Activated T-cell treated with anti-CD3 and anti-CD28 coated beads, Interleukin-2, amount 50 U/mL, for 72 hours (primary cell): ENCODE measurements at regions not wholly inside any gene's neighbourhood (a gene's known extent, or its start where the extent isn't known, plus 50 kb on each side); places are given as distances from the start of the nearest gene placed in this dataset.

ENCODE experiments used
- ATAC-seq, 2 donors: fragments of 150-1000 bp; cut with Tn5 transposase; replicated peaks in 1 of 2; 2 replicates each; pipeline ENCODE4 v1.10.0; 2021; ENCODE audit warnings: moderate library complexity in 2 of 2, mild to moderate bottlenecking in 1 of 2
- DNase-seq, 2 donors: peaks; one replicate each; pipeline ENCODE4 v3.0.0; 2021 to 2022; ENCODE audit warnings: mixed read lengths in 1 of 2
- H3K27ac Mint-ChIP-seq: one replicate; pipeline ENCODE4 v1.8.0; 2022; ENCODE audit warnings: mild to moderate bottlenecking, moderate library complexity, mixed read lengths
- H3K27me3 Mint-ChIP-seq: one replicate; pipeline ENCODE4 v1.8.0; 2022; ENCODE audit warnings: low read depth, mixed read lengths
- H3K36me3 Mint-ChIP-seq, 2 donors: one replicate each; pipeline ENCODE4 v1.8.0; 2022; ENCODE audit warnings: mixed read lengths in 2 of 2, mild to moderate bottlenecking in 1 of 2; ENCODE audit not compliant: insufficient read depth in 2 of 2
- H3K4me1 Mint-ChIP-seq: one replicate; pipeline ENCODE4 v1.8.0; 2022; ENCODE audit warnings: low read depth, mixed read lengths
- H3K4me3 Mint-ChIP-seq, 2 donors: one replicate each; pipeline ENCODE4 v1.8.0; 2022; ENCODE audit warnings: mild to moderate bottlenecking in 2 of 2, mixed read lengths in 2 of 2, moderate library complexity in 2 of 2
- H3K9me3 Mint-ChIP-seq, 2 donors: one replicate each; pipeline ENCODE4 v1.8.0; 2022; ENCODE audit warnings: mixed read lengths in 2 of 2

DNA sequence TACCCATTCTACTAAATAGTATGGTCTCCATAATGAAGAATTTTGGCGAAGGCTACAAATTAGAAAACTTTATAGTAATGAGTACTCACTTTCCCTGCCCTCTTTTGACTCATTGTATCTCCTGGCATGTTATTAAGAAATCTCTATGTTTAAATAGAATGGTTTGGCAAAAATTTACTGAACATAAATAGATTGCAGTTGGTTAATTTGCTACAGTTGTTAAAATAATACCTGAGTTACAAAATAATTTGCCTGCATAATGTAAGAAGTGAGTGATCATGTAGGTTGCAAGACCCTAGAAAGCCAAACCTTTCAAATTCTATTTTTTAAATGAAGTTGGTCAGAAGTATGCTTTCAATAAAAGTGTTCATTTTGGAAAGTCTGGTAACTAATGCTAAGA is 176.8 kb upstream of the AHR start:
- H3K4me1 Mint-ChIP-seq: peaks cover 38% of the 10 kb centered on the region
- no peak overlapping the region for H3K4me3 Mint-ChIP-seq
- H3K27me3 Mint-ChIP-seq: no peaks in the 10 kb centered on the region
- ATAC-seq: no peak
- no peak for DNase-seq
- peaks cover 0 to 2% of the 10 kb centered on the region in 2 donors for H3K9me3 Mint-ChIP-seq
- H3K27ac Mint-ChIP-seq: no peak overlapping the region
- peaks cover 0 to 2% of the 10 kb centered on the region in 2 donors for H3K36me3 Mint-ChIP-seq

DNA sequence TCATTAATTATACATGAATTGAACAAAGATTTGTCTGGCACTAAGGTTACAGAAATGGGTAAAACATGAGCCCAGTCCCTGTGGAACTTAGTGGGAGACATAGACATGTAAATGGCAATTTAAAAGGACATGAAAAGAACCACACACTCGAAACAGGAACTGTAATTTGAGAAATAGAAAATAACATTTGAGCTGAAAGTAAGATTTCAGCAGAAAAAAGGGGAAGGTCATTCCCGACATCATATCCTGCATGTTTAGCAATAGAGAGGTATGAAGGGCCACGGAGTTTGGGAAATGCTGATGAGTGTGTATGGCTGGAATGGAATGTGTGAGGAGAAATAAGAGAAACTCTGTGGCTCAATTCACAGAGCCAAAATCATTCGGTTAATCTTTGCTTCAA is 175.4 kb upstream of the AHR start:
- no peaks in the 10 kb centered on the region for H3K27me3 Mint-ChIP-seq
- H3K4me1 Mint-ChIP-seq: peaks cover 51% of the 10 kb centered on the region
- H3K4me3 Mint-ChIP-seq: no peak overlapping the region
- peaks cover 1 to 2% of the 10 kb centered on the region in 2 donors for H3K36me3 Mint-ChIP-seq
- no peaks in the 10 kb centered on the region for H3K9me3 Mint-ChIP-seq
- DNase-seq (no peak), ATAC-seq (no peak)
- no peak overlapping the region for H3K27ac Mint-ChIP-seq

DNA sequence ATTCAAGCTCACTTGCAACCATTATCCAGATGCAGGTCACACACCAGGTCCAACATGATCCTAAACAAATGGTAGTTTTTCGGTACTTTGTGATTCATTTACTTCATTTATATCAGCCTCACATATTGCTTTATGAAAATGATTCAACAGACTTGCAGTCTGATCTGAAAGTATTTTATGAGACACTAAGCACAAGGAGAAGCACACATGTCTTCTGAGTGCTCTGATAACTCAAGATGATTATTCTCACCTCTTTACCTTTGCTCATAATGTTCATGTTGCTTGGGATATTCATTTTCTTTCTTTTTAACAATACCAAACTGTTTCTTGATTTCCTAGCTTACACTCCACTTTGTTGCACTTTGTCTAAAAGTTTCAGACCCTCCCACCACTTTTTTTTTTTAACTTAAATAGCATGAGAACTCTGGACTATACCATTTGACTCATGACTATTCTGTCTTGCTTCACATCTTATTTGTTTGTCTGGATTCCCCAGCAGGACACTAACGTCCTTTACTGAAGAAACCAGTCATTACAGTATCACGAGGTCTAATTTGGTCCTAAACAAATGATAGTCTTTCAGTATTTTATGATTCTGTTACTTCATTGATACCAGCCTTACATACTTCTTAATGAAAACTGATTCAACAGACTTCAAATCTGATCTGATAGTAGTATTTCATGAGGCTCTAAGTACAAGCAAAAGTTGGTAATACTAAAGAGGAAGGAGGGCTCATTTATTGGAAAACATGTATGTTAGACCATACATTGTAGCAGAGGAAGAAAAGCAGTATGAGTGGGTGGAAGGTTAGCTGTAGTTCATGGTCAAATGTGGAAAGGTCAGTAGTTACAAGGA is 171.8 kb upstream of the AHR start:
- ATAC-seq (peak; percentile 74 to 90), DNase-seq (no peak)
- no peaks in the 10 kb centered on the region for H3K27me3 Mint-ChIP-seq
- peak overlapping the region; percentile 52 for H3K27ac Mint-ChIP-seq
- no peaks in the 10 kb centered on the region for H3K9me3 Mint-ChIP-seq
- H3K36me3 Mint-ChIP-seq: peaks cover 1 to 4% of the 10 kb centered on the region in 2 donors
- H3K4me3 Mint-ChIP-seq: peak overlapping the region; percentile 7 to 53
- H3K4me1 Mint-ChIP-seq: peaks cover 55% of the 10 kb centered on the region

DNA sequence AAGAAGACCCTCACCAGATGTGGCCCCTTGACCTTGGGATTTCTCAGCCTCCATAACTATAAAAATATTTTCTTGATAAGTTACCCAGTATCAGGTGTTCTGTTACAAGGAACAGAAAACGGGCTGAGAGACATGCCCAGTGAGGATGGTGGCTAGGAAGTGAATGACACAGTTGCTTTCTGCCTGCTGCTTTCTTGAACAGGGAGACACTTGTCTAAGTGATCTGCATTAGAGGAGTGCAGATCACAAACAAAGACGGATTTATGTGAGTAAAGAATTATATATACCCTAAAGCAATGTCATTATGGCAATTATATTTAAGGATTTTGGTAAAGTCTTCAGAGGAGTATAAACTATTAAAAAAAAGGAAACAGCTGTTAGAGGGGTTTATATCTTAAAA is 169.2 kb upstream of the AHR start:
- H3K9me3 Mint-ChIP-seq: peaks cover 0 to 2% of the 10 kb centered on the region in 2 donors
- DNase-seq (no peak), ATAC-seq (no peak)
- peaks cover 1 to 4% of the 10 kb centered on the region in 2 donors for H3K36me3 Mint-ChIP-seq
- H3K27ac Mint-ChIP-seq: no peak overlapping the region
- peaks cover 57% of the 10 kb centered on the region for H3K4me1 Mint-ChIP-seq
- H3K27me3 Mint-ChIP-seq: no peaks in the 10 kb centered on the region
- no peak overlapping the region for H3K4me3 Mint-ChIP-seq

DNA sequence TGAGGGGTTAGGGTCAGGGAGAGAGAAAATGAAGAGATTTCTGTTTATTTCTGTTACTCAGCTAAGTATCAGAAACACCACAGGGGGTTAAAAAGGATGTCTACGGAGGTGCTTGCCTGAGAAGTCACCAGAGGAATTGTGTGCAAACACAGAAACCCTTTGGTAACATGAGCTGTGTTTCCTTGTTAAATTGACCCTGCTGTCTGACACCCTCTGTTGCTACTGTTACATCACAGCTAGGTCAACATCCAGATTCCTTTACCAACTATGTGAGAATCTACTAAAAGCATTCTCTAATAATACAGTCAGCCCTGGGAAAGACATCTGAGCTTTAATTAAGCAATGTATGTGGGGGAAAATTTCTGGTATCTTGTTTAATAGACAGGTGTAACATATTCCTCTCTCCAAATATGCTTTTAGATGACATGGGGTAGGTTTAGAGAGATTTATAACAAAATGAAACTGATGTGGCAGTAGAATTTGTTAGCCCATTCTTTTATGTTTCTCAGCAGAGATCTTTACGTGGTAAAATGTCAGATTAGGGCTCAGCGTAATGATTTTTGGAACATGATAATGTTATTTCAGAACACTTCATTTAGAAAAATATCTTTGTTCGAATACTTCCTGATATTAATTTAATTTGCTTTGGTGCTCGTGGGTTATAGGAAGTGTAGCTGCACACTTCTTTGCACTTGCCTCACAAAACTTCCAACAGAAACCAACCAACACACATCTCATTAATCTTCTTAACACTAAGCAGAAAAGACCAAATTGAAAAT is 168.0 kb upstream of the AHR start:
- peaks cover 68% of the 10 kb centered on the region for H3K4me1 Mint-ChIP-seq
- ATAC-seq (no peak), DNase-seq (no peak)
- H3K27me3 Mint-ChIP-seq: no peaks in the 10 kb centered on the region
- no peak overlapping the region for H3K27ac Mint-ChIP-seq
- peak overlapping the region; percentile 3 to 50 for H3K4me3 Mint-ChIP-seq
- peaks cover 0 to 2% of the 10 kb centered on the region in 2 donors for H3K9me3 Mint-ChIP-seq
- H3K36me3 Mint-ChIP-seq: peaks cover 1 to 4% of the 10 kb centered on the region in 2 donors

DNA sequence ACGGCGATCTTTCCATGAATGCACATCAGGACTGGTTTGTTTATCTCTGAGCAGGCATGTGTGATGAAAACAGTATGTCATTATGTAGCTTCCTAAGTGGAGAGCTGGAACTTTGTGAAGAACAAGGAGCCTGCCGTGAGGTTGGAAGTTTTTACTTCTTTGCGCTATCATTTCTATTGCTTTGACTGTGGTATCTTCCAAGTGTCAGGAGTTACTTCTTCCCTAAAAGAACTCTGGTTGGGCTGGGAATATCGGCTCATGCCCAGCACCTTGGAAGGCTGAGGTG is 167.4 kb upstream of the AHR start:
- H3K27ac Mint-ChIP-seq: no peak overlapping the region
- H3K9me3 Mint-ChIP-seq: peaks cover 0 to 2% of the 10 kb centered on the region in 2 donors
- H3K27me3 Mint-ChIP-seq: no peaks in the 10 kb centered on the region
- peak overlapping the region; percentile 3 to 50 for H3K4me3 Mint-ChIP-seq
- ATAC-seq: no peak
- peaks cover 1 to 4% of the 10 kb centered on the region in 2 donors for H3K36me3 Mint-ChIP-seq
- no peak for DNase-seq
- peaks cover 68% of the 10 kb centered on the region for H3K4me1 Mint-ChIP-seq

DNA sequence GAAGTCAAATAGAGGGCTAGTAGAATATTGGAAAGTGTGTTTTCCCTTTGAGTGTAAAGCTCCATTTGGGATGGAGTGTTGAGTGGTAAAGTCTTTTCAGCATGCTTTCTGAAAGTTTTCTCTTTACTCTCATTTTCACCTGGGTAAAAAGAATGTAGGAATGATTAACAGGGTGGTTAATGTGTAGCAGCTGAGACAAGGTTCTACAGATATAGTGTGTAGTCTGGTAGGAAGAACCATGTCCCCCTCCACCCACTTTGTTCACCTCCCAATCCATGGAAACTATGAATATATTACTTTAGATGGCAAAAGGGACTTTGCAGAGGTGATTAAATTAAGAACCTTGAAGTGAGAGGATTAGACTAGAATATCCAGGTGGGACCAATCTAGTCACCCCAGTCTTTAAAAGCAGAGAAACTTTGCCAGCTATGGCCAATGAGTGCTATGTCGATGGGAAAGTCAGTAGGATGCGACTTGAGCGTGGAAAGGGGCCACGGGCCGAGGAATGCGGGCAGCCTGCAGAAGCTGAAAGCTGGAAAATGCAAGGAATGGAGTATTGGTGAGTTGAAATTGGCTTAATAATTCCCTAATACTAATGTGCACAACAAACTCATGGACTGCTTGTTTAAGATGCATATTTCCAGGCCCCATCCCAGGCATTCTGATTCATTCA is 166.3 kb upstream of the AHR start:
- Mint-ChIP-seq H3K4me3 (no peak overlapping the region), H3K27me3 (no peaks in the 10 kb centered on the region), H3K27ac (no peak overlapping the region), H3K36me3 (peaks cover 0 to 1% of the 10 kb centered on the region in 2 donors), H3K9me3 (peaks cover 0 to 2% of the 10 kb centered on the region in 2 donors), H3K4me1 (peaks cover 68% of the 10 kb centered on the region)
- ATAC-seq: no peak
- DNase-seq: no peak

DNA sequence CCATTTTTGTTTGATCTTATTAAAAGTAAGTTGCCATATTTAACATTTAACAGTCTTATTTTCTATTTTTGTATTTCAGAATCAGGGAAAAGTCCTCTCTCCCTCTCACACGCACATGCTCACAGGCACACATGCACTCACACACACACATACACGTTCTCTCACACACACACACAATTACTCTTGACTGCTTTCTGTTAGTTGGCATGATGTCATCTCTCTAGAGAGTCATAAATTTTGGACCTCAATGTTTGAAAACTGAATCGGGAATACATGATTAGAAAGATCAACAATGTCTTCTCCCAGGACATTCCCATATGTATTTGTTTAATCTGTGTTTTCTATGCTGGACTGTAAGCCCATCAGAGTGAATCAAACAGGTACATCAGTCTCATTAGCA is 165.7 kb upstream of the AHR start:
- Mint-ChIP-seq H3K4me1 (peaks cover 65% of the 10 kb centered on the region), H3K27ac (no peak overlapping the region), H3K36me3 (peaks cover 0 to 1% of the 10 kb centered on the region in 2 donors), H3K27me3 (no peaks in the 10 kb centered on the region), H3K4me3 (no peak overlapping the region), H3K9me3 (peaks cover 0 to 2% of the 10 kb centered on the region in 2 donors)
- no peak for DNase-seq
- ATAC-seq: no peak

DNA sequence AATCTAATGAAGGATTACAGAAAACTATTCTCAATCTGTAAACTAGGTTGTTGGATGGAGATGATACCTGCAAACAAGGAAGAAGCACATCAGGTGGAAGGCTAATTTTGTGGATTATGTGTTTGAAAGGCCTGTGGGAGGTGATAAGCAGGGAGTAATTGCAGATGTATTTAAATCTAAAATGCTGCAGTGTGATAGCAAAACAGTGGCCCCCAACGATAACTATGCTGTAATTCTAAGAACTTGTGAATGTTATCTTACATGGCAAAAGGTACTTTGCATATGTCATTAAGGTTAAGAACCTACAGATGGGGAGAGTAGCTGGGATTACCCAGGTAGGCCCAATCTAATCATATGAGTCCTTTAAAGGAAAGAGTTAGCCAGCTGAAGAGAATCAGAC is 164.5 kb upstream of the AHR start:
- ATAC-seq (no peak), DNase-seq (no peak)
- no peaks in the 10 kb centered on the region for H3K36me3 Mint-ChIP-seq
- H3K4me1 Mint-ChIP-seq: peaks cover 73% of the 10 kb centered on the region
- peak overlapping the region; percentile 48 for H3K27ac Mint-ChIP-seq
- H3K4me3 Mint-ChIP-seq: peak overlapping the region in 1 of 2 donors; percentile 80
- peaks cover 0 to 2% of the 10 kb centered on the region in 2 donors for H3K9me3 Mint-ChIP-seq
- no peaks in the 10 kb centered on the region for H3K27me3 Mint-ChIP-seq

DNA sequence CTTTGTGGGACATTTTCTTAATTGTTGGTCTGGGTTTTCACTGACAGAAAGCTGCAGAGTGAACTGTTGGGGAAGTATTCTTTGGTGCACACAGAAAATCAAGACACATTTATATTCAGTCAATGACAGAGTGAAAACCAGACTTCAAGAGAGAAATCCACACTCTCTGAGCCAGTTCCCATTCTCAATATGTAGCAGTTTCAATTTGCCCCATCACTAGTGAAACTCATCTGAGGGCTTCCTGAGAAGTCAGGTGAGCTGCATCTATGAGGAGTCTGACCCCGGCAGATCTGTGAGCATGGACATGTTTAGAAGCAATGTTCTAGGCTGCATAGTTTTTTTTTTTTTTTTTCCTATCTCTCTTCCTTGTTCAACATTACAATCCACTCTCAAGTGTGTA is 163.7 kb upstream of the AHR start:
- peak overlapping the region; percentile 73 for H3K27ac Mint-ChIP-seq

DNA sequence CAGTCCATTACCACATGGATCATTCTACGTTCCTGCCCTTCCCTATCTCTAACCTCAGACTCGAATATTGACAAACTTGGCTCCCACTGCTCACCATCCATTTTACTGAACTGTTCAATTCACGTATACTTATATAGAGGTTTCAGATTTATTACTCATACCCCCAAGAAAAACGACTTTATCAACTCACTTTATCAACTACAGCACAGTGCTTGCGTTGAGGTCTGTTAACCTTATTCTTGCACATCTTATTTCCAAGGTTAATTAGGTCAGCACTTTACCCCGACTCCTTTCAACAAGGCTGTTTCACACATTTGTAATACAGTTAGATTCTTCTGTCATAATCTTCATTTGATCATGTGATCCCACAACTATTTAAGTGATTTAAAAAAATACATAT is 162.3 kb upstream of the AHR start:
- peaks cover 0 to 2% of the 10 kb centered on the region in 2 donors for H3K9me3 Mint-ChIP-seq
- H3K4me1 Mint-ChIP-seq: peaks cover 77% of the 10 kb centered on the region
- no peaks in the 10 kb centered on the region for H3K27me3 Mint-ChIP-seq

More for the DNA sequence above, 163.7 kb upstream of the AHR start:
- DNase-seq: peak; percentile 36 to 53
- peak; percentile 61 to 65 for ATAC-seq
- Mint-ChIP-seq H3K9me3 (peaks cover 0 to 2% of the 10 kb centered on the region in 2 donors), H3K27me3 (no peaks in the 10 kb centered on the region), H3K36me3 (no peaks in the 10 kb centered on the region), H3K4me1 (peaks cover 81% of the 10 kb centered on the region), H3K4me3 (peak overlapping the region; percentile 66 to 80)

DNA sequence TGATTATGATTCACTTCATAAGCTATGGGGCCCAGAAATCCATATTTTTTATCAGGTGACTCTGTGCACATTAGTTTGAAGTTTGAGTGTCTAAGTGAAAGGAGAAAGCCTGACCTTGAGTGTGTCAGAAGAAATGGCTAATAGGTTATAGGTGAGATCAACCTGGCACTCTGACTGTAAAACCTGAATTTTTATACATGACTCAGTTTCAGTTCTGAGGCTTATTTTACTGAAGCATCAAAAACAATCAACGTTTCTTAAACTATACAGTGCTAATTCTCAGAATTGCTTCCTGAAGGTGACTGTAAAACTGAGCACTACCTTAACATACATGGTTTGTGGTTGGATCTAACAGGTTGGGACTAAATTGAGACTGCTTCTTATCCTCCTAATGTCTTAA is 159.4 kb upstream of the AHR start:
- DNase-seq: no peak
- peak overlapping the region; percentile 93 for H3K27ac Mint-ChIP-seq

More for the DNA sequence above, 162.3 kb upstream of the AHR start:
- Mint-ChIP-seq H3K27ac (peak overlapping the region; percentile 71), H3K36me3 (no peaks in the 10 kb centered on the region), H3K4me3 (peak overlapping the region; percentile 18 to 39)
- ATAC-seq: no peak
- DNase-seq: no peak

DNA sequence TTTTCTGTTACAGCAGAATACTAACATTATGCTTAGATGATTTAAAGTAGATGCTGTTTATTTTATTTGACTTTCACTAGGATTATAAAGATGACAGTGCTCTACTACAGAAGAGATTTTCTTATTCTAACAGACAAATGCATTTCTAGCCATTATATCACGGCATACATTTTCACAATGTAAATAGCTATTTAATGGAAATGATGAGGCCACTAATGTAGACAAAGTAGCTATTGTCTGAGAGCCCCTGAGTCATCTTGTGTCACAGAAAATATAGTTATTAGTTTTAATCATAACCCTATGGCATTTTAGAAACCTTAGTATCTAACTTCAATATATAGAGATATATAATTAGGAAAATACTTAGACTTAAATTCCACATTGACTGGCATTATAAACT is 158.0 kb upstream of the AHR start:
- H3K27me3 Mint-ChIP-seq: no peaks in the 10 kb centered on the region
- ATAC-seq: no peak
- no peaks in the 10 kb centered on the region for H3K36me3 Mint-ChIP-seq
- no peak for DNase-seq
- no peaks in the 10 kb centered on the region for H3K9me3 Mint-ChIP-seq
- H3K4me3 Mint-ChIP-seq: no peak overlapping the region
- H3K27ac Mint-ChIP-seq: no peak overlapping the region
- peaks cover 84% of the 10 kb centered on the region for H3K4me1 Mint-ChIP-seq

More for the DNA sequence above, 159.4 kb upstream of the AHR start:
- ATAC-seq: peak; percentile 83
- Mint-ChIP-seq H3K4me1 (peaks cover 84% of the 10 kb centered on the region), H3K9me3 (no peaks in the 10 kb centered on the region), H3K36me3 (no peaks in the 10 kb centered on the region), H3K4me3 (peak overlapping the region; percentile 62 to 76), H3K27me3 (no peaks in the 10 kb centered on the region)
